Adipocyte (in vitro differentiated cells): ENCODE measurements at regions not wholly inside any gene's neighbourhood (a gene's known extent, or its start where the extent isn't known, plus 50 kb on each side); places are given as distances from the start of the nearest gene placed in this dataset.
A peak's percentile ranks its signal among the peaks of the same experiment; 100 is the strongest.
"Not testable (repeated sequence)": the region's sequence is repeated elsewhere in the genome, so short reads cannot be mapped to it uniquely, and the experiment has no call there.

ENCODE experiments used
- DNase-seq: peaks from one replicate; pipeline ENCODE4 v3.0.0-alpha.2; 2015; ENCODE audit warnings: low read depth
- H3K27me3 ChIP-seq: replicated peaks from 2 replicates; pipeline ENCODE4 v1.7.0; 2013; ENCODE audit warnings: mild to moderate bottlenecking, low read length, moderate library complexity; ENCODE audit not compliant: control insufficient read depth, insufficient read depth
- H3K36me3 ChIP-seq: 2 replicates; pipeline ENCODE4 v1.7.0; 2013; ENCODE audit warnings: low read length, mild to moderate bottlenecking, moderate library complexity; ENCODE audit not compliant: control insufficient read depth, insufficient read depth, severe bottlenecking
- H3K4me1 ChIP-seq: 2 replicates; pipeline ENCODE4 v1.7.0; 2013; ENCODE audit warnings: mild to moderate bottlenecking, low read length, moderate library complexity; ENCODE audit not compliant: control insufficient read depth, insufficient read depth
- H3K4me3 ChIP-seq: 2 replicates; pipeline ENCODE4 v1.7.0; 2013; ENCODE audit warnings: mild to moderate bottlenecking, low read length, moderate library complexity
- H3K9ac ChIP-seq: 2 replicates; pipeline ENCODE4 v1.7.0; 2013; ENCODE audit warnings: mild to moderate bottlenecking, low read length, moderate library complexity
- H3K9me3 ChIP-seq: 2 replicates; pipeline ENCODE4 v1.7.0; 2013; ENCODE audit warnings: mild to moderate bottlenecking, low read length, moderate library complexity; ENCODE audit not compliant: control insufficient read depth

- H3K9ac ChIP-seq: no peak overlapping the region
- no peaks in the 10 kb centered on the region for H3K9me3 ChIP-seq
- no peaks in the 10 kb centered on the region for H3K27me3 ChIP-seq
- peak; percentile 45 for DNase-seq
- H3K36me3 ChIP-seq: no peaks in the 10 kb centered on the region
- H3K4me1 ChIP-seq: no peaks in the 10 kb centered on the region
- no peak overlapping the region for H3K4me3 ChIP-seq
Measured at GRCh38 chr4:54586320-54586955, 71.3 kb upstream of the KIT start.

GRCh38 chr4:54587107-54587891 lies 70.5 kb upstream of the KIT start:
- Histone ChIP-seq H3K9ac (no peak overlapping the region), H3K36me3 (no peaks in the 10 kb centered on the region), H3K27me3 (no peaks in the 10 kb centered on the region), H3K4me3 (no peak overlapping the region), H3K4me1 (no peaks in the 10 kb centered on the region), H3K9me3 (no peaks in the 10 kb centered on the region)
- no peak for DNase-seq

DNA sequence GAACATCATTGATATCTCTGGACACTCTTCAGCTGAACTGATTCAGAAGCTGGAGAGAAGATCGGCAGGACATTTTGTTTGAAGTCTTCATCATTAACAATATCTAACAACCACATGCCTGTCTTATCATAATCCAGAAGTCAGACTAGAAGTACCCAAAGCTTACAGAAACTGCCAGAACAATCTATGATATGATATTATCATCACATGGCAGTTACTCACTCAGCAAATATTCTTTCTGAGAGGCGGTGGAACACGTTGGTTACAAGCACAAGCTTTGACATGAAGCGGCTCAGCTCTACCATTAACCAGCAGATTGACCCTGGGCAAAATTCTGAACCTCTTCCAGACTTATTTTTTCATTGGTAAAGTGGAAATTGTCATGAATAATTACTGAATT lies 69.4 kb upstream of the KIT start:
- Histone ChIP-seq H3K36me3 (no peaks in the 10 kb centered on the region), H3K9ac (no peak overlapping the region), H3K4me1 (no peaks in the 10 kb centered on the region), H3K9me3 (no peaks in the 10 kb centered on the region), H3K4me3 (no peak overlapping the region), H3K27me3 (no peaks in the 10 kb centered on the region)
- DNase-seq: no peak

- Histone ChIP-seq H3K4me1 (no peaks in the 10 kb centered on the region), H3K27me3 (no peaks in the 10 kb centered on the region), H3K4me3 (no peak overlapping the region), H3K36me3 (no peaks in the 10 kb centered on the region), H3K9ac (no peak overlapping the region), H3K9me3 (no peaks in the 10 kb centered on the region)
- DNase-seq: no peak
Measured at GRCh38 chr4:54589586-54589985, 68.2 kb upstream of the KIT start.

- H3K9ac ChIP-seq: no peak overlapping the region
- no peak for DNase-seq
- H3K4me1 ChIP-seq: no peaks in the 10 kb centered on the region
- H3K9me3 ChIP-seq: no peaks in the 10 kb centered on the region
- H3K4me3 ChIP-seq: no peak overlapping the region
- H3K27me3 ChIP-seq: no peaks in the 10 kb centered on the region
- no peaks in the 10 kb centered on the region for H3K36me3 ChIP-seq
Measured at GRCh38 chr4:54593795-54594322, 63.9 kb upstream of the KIT start.

DNA sequence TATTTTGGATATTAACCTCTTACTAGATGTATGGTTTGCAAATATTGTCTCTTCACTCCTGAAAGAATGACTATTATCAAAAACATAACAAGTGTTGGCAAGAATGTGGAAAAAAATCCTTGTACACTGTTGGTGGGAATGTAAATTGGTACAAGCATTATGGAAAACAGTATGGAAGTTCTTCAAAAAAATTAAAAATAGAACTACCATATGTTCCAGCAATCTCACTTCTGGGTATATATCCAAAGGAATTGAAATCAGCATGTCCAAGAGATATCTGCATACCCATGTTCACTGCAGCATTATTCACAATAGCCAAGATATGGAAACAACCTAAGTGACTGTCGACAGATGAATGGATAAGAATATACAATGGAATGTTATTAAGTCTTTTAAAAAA lies 61.6 kb upstream of the KIT start:
- Histone ChIP-seq H3K9ac (no peak overlapping the region), H3K4me3 (no peak overlapping the region), H3K9me3 (no peaks in the 10 kb centered on the region), H3K27me3 (no peaks in the 10 kb centered on the region), H3K4me1 (no peaks in the 10 kb centered on the region), H3K36me3 (no peaks in the 10 kb centered on the region)
- no peak for DNase-seq

GRCh38 chr4:54597678-54598077 lies 60.1 kb upstream of the KIT start:
- DNase-seq, H3K36me3 ChIP-seq, H3K9ac ChIP-seq, H3K4me3 ChIP-seq, H3K27me3 ChIP-seq, H3K4me1 ChIP-seq, H3K9me3 ChIP-seq: not testable (repeated sequence)

GRCh38 chr4:54602175-54602574 lies 55.6 kb upstream of the KIT start:
- not testable (repeated sequence) for H3K9me3 ChIP-seq, DNase-seq, H3K27me3 ChIP-seq, H3K4me3 ChIP-seq, H3K4me1 ChIP-seq, H3K36me3 ChIP-seq, H3K9ac ChIP-seq

GRCh38 chr4:54607067-54607466 lies 50.7 kb upstream of the KIT start:
- DNase-seq: no peak
- no peak overlapping the region for H3K9ac ChIP-seq
- H3K9me3 ChIP-seq: peaks cover 9% of the 10 kb centered on the region

DNA sequence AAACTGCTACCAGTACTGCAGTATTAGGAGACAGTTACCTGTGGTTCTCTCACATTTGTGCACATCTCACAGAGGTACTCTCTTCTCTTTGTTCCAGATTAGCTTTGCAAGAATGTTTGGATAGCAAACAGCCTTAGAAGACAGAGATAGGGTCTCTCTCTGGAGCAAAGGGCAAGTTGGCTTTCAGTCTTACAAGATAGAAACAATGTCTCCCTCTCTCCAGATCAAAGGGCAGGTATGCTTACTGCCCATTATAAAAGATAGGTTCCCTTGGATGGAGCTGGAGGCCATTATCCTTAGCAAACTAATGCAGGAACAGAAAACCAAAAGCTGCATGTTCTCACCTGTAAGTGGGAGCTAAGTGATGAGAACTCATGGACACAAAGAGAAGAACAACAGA lies 50.2 kb upstream of the KIT start:
- H3K4me1 ChIP-seq: no peaks in the 10 kb centered on the region
- H3K9ac ChIP-seq: no peak overlapping the region
- H3K36me3 ChIP-seq: no peaks in the 10 kb centered on the region
- no peak for DNase-seq
- no peak overlapping the region for H3K4me3 ChIP-seq
- H3K27me3 ChIP-seq: peaks cover 4% of the 10 kb centered on the region
- H3K9me3 ChIP-seq: peaks cover 9% of the 10 kb centered on the region

More at GRCh38 chr4:54607067-54607466, 50.7 kb upstream of the KIT start:
- Histone ChIP-seq H3K36me3 (no peaks in the 10 kb centered on the region), H3K27me3 (peaks cover 1% of the 10 kb centered on the region), H3K4me3 (no peak overlapping the region), H3K4me1 (no peaks in the 10 kb centered on the region)
